ENCODE measurements at regions not wholly inside any gene's neighbourhood (a gene's known extent, or its start where the extent isn't known, plus 50 kb on each side); places are given as distances from the start of the nearest gene placed in this dataset.

- TF ChIP-seq CTCF (conservative IDR thresholded peaks at IDR 0.05; ENCODE audit: low read depth, low read length) (no peak), EZH2 (IDR thresholded peaks at IDR 0.05; ENCODE audit: borderline replicate concordance, low read depth, low read length, poor library complexity, severe bottlenecking) (no peak)
Measured at GRCh38 chr3:174791161-174791560, 68.0 kb upstream of the NAALADL2 start.

Data from A673 (cell line).